B cell (primary cell): ENCODE measurements at regions not wholly inside any gene's neighbourhood (a gene's known extent, or its start where the extent isn't known, plus 50 kb on each side); places are given as distances from the start of the nearest gene placed in this dataset.

ENCODE experiments used
- ATAC-seq: fragments of 200-7000 bp; cut with Tn5 transposase; one replicate; pipeline ENCODE4 v1.10.0; 2021; ENCODE audit warnings: low read depth, mild to moderate bottlenecking, moderate number of reproducible peaks, moderate library complexity
- CTCF ChIA-PET: fragments of 350-600 bp; sonication (Branson Sonifier 250); formaldehyde crosslinking; loops from one replicate; lab custom pipeline; 2021; ENCODE audit warnings: antibody characterized with exemption, inconsistent platforms; lab: Charles Lee
- POLR2A ChIA-PET: fragments of 350-600 bp; sonication (Branson Sonifier 250); formaldehyde crosslinking; loops from one replicate; lab custom pipeline; 2021; ENCODE audit warnings: antibody characterized with exemption; lab: Charles Lee
- DNase-seq: peaks from one replicate; pipeline ENCODE4 v3.0.0; 2013
- H2AFZ ChIP-seq: 2 replicates; pipeline ENCODE4 v1.6.1; 2012; ENCODE audit warnings: mild to moderate bottlenecking, low read depth, low read length; ENCODE audit not compliant: insufficient read depth, poor library complexity, severe bottlenecking
- H3K27ac ChIP-seq, 2 donors: 1 replicate in 1 of 2; 2 replicates in 1 of 2; pipeline ENCODE4 v1.5.1; 2012 to 2013; ENCODE audit warnings: low read length in 2 of 2, mild to moderate bottlenecking in 2 of 2, moderate library complexity in 1 of 2
- H3K27me3 ChIP-seq, 4 experiments: fragments of 200-600 bp in 1 of 4; sonication (generic) in 1 of 4; replicated peaks in 1 of 4; 1 replicate in 2 of 4; 2 replicates in 2 of 4; pipeline versions ENCODE4 v1.6.1 to v1.7.0; 2013 to 2016; ENCODE audit warnings: low read length in 3 of 4, mild to moderate bottlenecking in 2 of 4, mixed read lengths in 1 of 4, moderate library complexity in 1 of 4; ENCODE audit not compliant: insufficient read depth in 4 of 4, control insufficient read depth in 3 of 4; ENCODE audit errors: control extremely low read depth in 1 of 4
- H3K36me3 ChIP-seq, 2 experiments: replicated peaks in 1 of 2; 1 replicate in 1 of 2; 2 replicates in 1 of 2; pipeline versions ENCODE4 v1.6.1 to v1.7.1; 2013; ENCODE audit warnings: low read length in 1 of 2; ENCODE audit not compliant: insufficient read depth in 2 of 2, control insufficient read depth in 1 of 2; ENCODE audit errors: control extremely low read depth in 1 of 2, extremely low read depth in 1 of 2
- H3K4me1 ChIP-seq, 2 donors: fragments of 200-600 bp in 1 of 2; sonication (generic) in 1 of 2; 1 replicate in 1 of 2; 2 replicates in 1 of 2; pipeline versions ENCODE4 v1.5.1 to v1.6.1; 2013 to 2017; ENCODE audit warnings: low read length in 2 of 2; ENCODE audit not compliant: control insufficient read depth in 2 of 2, insufficient read depth in 2 of 2
- H3K4me2 ChIP-seq: replicated peaks from 2 replicates; pipeline ENCODE3; 2012; ENCODE audit warnings: mild to moderate bottlenecking, low read depth, low read length; ENCODE audit not compliant: poor library complexity, severe bottlenecking
- H3K4me3 ChIP-seq, 5 experiments: fragments of 200-600 bp in 1 of 5; sonication (generic) in 1 of 5; 1 replicate in 3 of 5; 2 replicates in 2 of 5; pipeline versions ENCODE4 v1.5.1 to v1.7.0; 2011 to 2016; ENCODE audit warnings: low read length in 4 of 5, mild to moderate bottlenecking in 4 of 5, low read depth in 2 of 5, control low read depth in 1 of 5, moderate library complexity in 1 of 5; ENCODE audit not compliant: insufficient read depth in 1 of 5; ENCODE audit errors: control extremely low read depth in 1 of 5, extremely low read depth in 1 of 5
- H3K79me2 ChIP-seq: fragments of 200-600 bp; sonication (generic); one replicate; pipeline ENCODE4 v1.6.0; 2016; ENCODE audit warnings: low read length; ENCODE audit not compliant: control insufficient read depth, insufficient read depth
- H3K9ac ChIP-seq: fragments of 200-600 bp; sonication (generic); 2 replicates; pipeline ENCODE4 v1.6.1; 2017; ENCODE audit warnings: mild to moderate bottlenecking, low read length, moderate library complexity
- H3K9me3 ChIP-seq, 3 donors: one replicate each; pipeline versions ENCODE4 v1.6.1 to v1.7.1; 2013; ENCODE audit warnings: low read length in 2 of 3; ENCODE audit not compliant: control insufficient read depth in 2 of 3, insufficient read depth in 1 of 3; ENCODE audit errors: control extremely low read depth in 1 of 3
- H4K20me1 ChIP-seq: 2 replicates; pipeline ENCODE4 v1.6.0; 2012; ENCODE audit warnings: mild to moderate bottlenecking, low read length; ENCODE audit not compliant: insufficient read depth, control insufficient read depth, poor library complexity, severe bottlenecking
- H3K27ac Mint-ChIP-seq: one replicate; pipeline ENCODE4 v1.8.0; 2021; ENCODE audit warnings: mixed read lengths
- H3K27me3 Mint-ChIP-seq: one replicate; pipeline ENCODE4 v1.8.0; 2021; ENCODE audit warnings: mixed read lengths
- H3K4me1 Mint-ChIP-seq: one replicate; pipeline ENCODE4 v1.8.0; 2021; ENCODE audit warnings: mixed read lengths
- H3K4me3 Mint-ChIP-seq: one replicate; pipeline ENCODE4 v1.8.0; 2021; ENCODE audit warnings: mixed read lengths
- H3K9me3 Mint-ChIP-seq: one replicate; pipeline ENCODE4 v1.8.0; 2022; ENCODE audit warnings: mixed read lengths; ENCODE audit not compliant: insufficient read depth
- EZH2 ChIP-seq: IDR thresholded peaks from 2 replicates; pipeline ENCODE4 v1.6.1; 2012; ENCODE audit warnings: borderline replicate concordance, low read depth, mild to moderate bottlenecking, moderate library complexity, low read length; ENCODE audit not compliant: insufficient read depth, poor library complexity, severe bottlenecking
- WGBS: methylation state at CpG from one replicate; pipeline ENCODE4 v1.1.5; 2013; ENCODE audit warnings: missing lambda C conversion rate; ENCODE audit not compliant: insufficient coverage; 5-methylcytosine and 5-hydroxymethylcytosine counted together
- intact Hi-C: fragments of 100-400 bp; cut with micrococcal nuclease; formaldehyde crosslinking; loops from one replicate; pipeline ENCODE4 v1.10.0; 2022
- TF ChIP-seq, protein P1 (sequence below): fragments of 200-600 bp; IDR thresholded peaks from one replicate; pipeline ENCODE4 v1.8.0; 2022; ENCODE audit warnings: antibody characterized with exemption, mild to moderate bottlenecking

DNA sequence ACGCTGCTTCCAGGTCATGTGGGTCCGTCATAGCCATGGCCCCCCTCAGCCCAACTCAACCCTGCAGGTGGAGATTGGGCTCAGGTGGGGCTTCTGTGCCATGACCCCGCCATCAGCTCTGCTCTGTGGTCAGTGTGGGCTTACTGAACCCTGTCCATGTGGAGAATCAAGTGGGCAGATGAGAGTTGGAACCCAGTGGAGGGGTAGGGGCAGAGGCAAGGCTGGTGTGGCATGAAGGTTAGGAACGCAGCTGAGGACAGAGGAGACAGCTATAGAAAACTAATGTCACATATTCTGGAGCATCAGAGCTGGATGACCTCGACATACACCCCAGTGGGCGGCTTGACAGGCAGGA, 355.9 kb downstream of the PTPRU start:
- TF ChIP-seq, protein P1, sequence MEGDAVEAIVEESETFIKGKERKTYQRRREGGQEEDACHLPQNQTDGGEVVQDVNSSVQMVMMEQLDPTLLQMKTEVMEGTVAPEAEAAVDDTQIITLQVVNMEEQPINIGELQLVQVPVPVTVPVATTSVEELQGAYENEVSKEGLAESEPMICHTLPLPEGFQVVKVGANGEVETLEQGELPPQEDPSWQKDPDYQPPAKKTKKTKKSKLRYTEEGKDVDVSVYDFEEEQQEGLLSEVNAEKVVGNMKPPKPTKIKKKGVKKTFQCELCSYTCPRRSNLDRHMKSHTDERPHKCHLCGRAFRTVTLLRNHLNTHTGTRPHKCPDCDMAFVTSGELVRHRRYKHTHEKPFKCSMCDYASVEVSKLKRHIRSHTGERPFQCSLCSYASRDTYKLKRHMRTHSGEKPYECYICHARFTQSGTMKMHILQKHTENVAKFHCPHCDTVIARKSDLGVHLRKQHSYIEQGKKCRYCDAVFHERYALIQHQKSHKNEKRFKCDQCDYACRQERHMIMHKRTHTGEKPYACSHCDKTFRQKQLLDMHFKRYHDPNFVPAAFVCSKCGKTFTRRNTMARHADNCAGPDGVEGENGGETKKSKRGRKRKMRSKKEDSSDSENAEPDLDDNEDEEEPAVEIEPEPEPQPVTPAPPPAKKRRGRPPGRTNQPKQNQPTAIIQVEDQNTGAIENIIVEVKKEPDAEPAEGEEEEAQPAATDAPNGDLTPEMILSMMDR, result no peak
- no peak for TF ChIP-seq EZH2
- Histone ChIP-seq H3K4me3 (no peak overlapping the region), H3K36me3 (no peaks in the 10 kb centered on the region), H3K79me2 (no peaks in the 10 kb centered on the region), H3K4me1 (no peaks in the 10 kb centered on the region), H3K27ac (no peak overlapping the region), H3K9me3 (no peaks in the 10 kb centered on the region), H3K4me2 (no peak overlapping the region), H3K9ac (no peak overlapping the region), H3K27me3 (no peaks in the 10 kb centered on the region), H2AFZ (no peak overlapping the region), H4K20me1 (no peaks in the 10 kb centered on the region)
- Mint-ChIP-seq H3K4me3 (no peak overlapping the region), H3K27me3 (peaks cover 4% of the 10 kb centered on the region), H3K27ac (no peak overlapping the region), H3K9me3 (peaks cover 7% of the 10 kb centered on the region), H3K4me1 (no peaks in the 10 kb centered on the region)
- CTCF ChIA-PET, result no interaction called here
- POLR2A ChIA-PET, result no interaction called here
- ATAC-seq (no peak), DNase-seq (no peak)
- intact Hi-C loops, result no loop called here
- 73% methylated on average over 4 of the region's 6 CpGs for WGBS

DNA sequence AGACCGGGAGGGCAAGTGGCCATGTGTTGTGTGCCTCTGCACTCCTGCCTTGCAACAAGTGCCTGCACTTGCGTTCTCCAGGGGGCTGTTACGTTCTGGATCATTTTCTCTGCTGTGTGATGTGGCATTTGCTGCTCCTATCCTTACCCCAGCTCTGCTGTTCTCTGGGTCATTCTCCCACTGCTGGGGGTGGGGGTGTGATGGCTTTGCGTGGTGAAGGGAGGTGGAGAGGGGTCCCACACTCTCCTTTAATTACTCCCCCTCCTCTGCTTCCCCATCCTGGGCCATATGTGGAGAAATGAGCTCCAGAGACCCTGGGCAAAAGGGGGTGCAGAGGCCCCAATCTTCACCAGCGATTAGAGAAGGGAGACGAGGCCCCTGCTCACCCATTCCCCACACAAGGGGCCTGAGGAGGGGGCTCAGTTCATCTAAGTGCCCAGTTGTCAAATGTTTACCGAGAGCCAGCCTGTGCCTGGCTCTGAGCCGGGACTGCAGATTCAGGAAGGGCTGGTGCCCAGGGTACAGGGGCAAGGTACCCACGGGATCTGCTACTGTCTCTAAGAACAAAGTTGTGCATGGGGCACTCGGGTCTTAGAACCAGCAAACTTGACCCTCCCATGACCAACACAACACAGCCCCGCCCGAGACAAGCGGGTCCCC, 355.4 kb downstream of the PTPRU start:
- peaks cover 9% of the 10 kb centered on the region for H3K9me3 Mint-ChIP-seq
- Histone ChIP-seq H3K36me3 (no peaks in the 10 kb centered on the region), H3K4me1 (no peaks in the 10 kb centered on the region), H3K27ac (no peak overlapping the region), H3K9ac (no peak overlapping the region), H3K79me2 (no peaks in the 10 kb centered on the region), H3K4me2 (no peak overlapping the region), H4K20me1 (no peaks in the 10 kb centered on the region), H3K9me3 (no peaks in the 10 kb centered on the region), H2AFZ (no peak overlapping the region), H3K27me3 (no peaks in the 10 kb centered on the region), H3K4me3 (no peak overlapping the region)
- WGBS, result 79% methylated on average over 8 of the region's 13 CpGs
- TF ChIP-seq, protein P1, result no peak
- no peak for TF ChIP-seq EZH2
- no peak overlapping the region for H3K27ac Mint-ChIP-seq
- ChIA-PET POLR2A (no interaction called here), CTCF (no interaction called here)
- no peak overlapping the region for H3K4me3 Mint-ChIP-seq
- ATAC-seq, result no peak
- intact Hi-C loops, result no loop called here
- H3K27me3 Mint-ChIP-seq, result peaks cover 7% of the 10 kb centered on the region
- DNase-seq, result no peak
- H3K4me1 Mint-ChIP-seq, result no peaks in the 10 kb centered on the region
